WTC11 (cell line): ENCODE measurements at regions not wholly inside any gene's neighbourhood (a gene's known extent, or its start where the extent isn't known, plus 50 kb on each side); places are given as distances from the start of the nearest gene placed in this dataset.

Experiments
- CTCF ChIP-seq: fragments of 200-600 bp; IDR thresholded peaks from 2 replicates; pipeline ENCODE4 v1.8.0; 2022; ENCODE audit warnings: antibody characterized with exemption
- ELF4 ChIP-seq: sonication (generic); formaldehyde crosslinking; IDR thresholded peaks from 2 replicates; pipeline ENCODE4 v1.8.1; 2022; ENCODE audit warnings: low read depth, mild to moderate bottlenecking, moderate library complexity, missing genetic modification reagents
- ZBTB21 ChIP-seq: sonication (generic); formaldehyde crosslinking; IDR thresholded peaks from 2 replicates; pipeline ENCODE4 v1.8.1; 2023; ENCODE audit warnings: mild to moderate bottlenecking, missing genetic modification reagents, borderline replicate concordance

- TF ChIP-seq CTCF, result no peak
- TF ChIP-seq ZBTB21 (CRISPR knock-in tag), result no peak
- no peak for TF ChIP-seq ELF4 (CRISPR knock-in tag)
Observed at GRCh38 chr15:22243440-22244130, 163.3 kb downstream of the OR4M2 start.
